K562 (cell line): ENCODE measurements at regions not wholly inside any gene's neighbourhood (a gene's known extent, or its start where the extent isn't known, plus 50 kb on each side); places are given as distances from the start of the nearest gene placed in this dataset.

ENCODE experiments used
- ATAC-seq: fragments of 200-7000 bp; cut with Tn5 transposase; 3 replicates; pipeline ENCODE4 v1.9.1; 2020; ENCODE audit warnings: moderate library complexity
- BruUV-seq: library from RNA; stranded (reverse); fragments of 400-500 nt; replicated peaks from 2 replicates; lab custom pipeline; 2021; lab: Mats Ljungman, UMichigan
- CTCF ChIA-PET: fragments of 300-600 bp; formaldehyde crosslinking; extraction: SDS; loops from one replicate; lab custom pipeline; 2021; ENCODE audit warnings: low intra/inter-chr PET ratio; lab: Yijun Ruan, JAX
- POLR2A ChIA-PET: fragments of 300-600, 350-650 bp; sonication (Branson Sonifier 250); formaldehyde crosslinking; extraction: SDS; loops from one replicate; lab custom pipeline; 2021; ENCODE audit warnings: antibody characterized with exemption, inconsistent platforms; lab: Yijun Ruan, JAX
- DNase-seq, 4 experiments: peaks; one replicate each; pipeline versions ENCODE4 v3.0.0 to v3.0.0-alpha.2; 2011 to 2018; ENCODE audit warnings: low spot score in 3 of 4, mixed read lengths in 3 of 4; ENCODE audit errors: extremely low read depth in 1 of 4
- FAIRE-seq: peaks from 2 replicates; lab custom pipeline; 2011; peaks lifted over from hg19 to GRCh38; lab: Jason Lieb, UNC
- H2AFZ ChIP-seq: 2 replicates; pipeline ENCODE4 v1.6.0; 2011; ENCODE audit warnings: low read depth, low read length, control low read depth, inconsistent platforms
- H3K27ac ChIP-seq: fragments of 200-600 bp; 3 replicates; pipeline ENCODE4 v1.8.0; 2011; ENCODE audit warnings: low read depth, mild to moderate bottlenecking, control low read depth, inconsistent platforms, low read length, moderate library complexity, mixed read lengths; ENCODE audit errors: extremely low read depth
- H3K27me3 ChIP-seq, 2 experiments: fragments of 300-600 bp in 1 of 2; 2 replicates in 1 of 2; 3 replicates in 1 of 2; pipeline versions ENCODE4 v1.6.0 to v1.8.0; 2011; ENCODE audit warnings: inconsistent platforms in 2 of 2, low read length in 2 of 2, mild to moderate bottlenecking in 1 of 2, mixed read lengths in 1 of 2, moderate library complexity in 1 of 2; ENCODE audit not compliant: control insufficient read depth in 2 of 2, insufficient read depth in 2 of 2
- H3K36me3 ChIP-seq: fragments of 300-600 bp; 3 replicates; pipeline ENCODE4 v1.8.0; 2011; ENCODE audit warnings: mild to moderate bottlenecking, low read length, inconsistent platforms; ENCODE audit not compliant: control insufficient read depth, insufficient read depth
- H3K4me1 ChIP-seq, 2 experiments: fragments of 200-600 bp in 1 of 2; replicated peaks in 1 of 2; 2 replicates in 1 of 2; 3 replicates in 1 of 2; pipeline versions ENCODE4 v1.5.1 to v1.8.0; 2011; ENCODE audit warnings: inconsistent platforms in 2 of 2, low read length in 2 of 2, mild to moderate bottlenecking in 1 of 2, mixed read lengths in 1 of 2, moderate library complexity in 1 of 2; ENCODE audit not compliant: control insufficient read depth in 2 of 2, insufficient read depth in 2 of 2
- H3K4me2 ChIP-seq: 2 replicates; pipeline ENCODE4 v1.6.1; 2011; ENCODE audit warnings: low read length, control low read depth, inconsistent platforms, mixed read lengths; ENCODE audit not compliant: insufficient read depth
- H3K4me3 ChIP-seq: fragments of 200-600 bp; sonication (generic), shearing (Covaris generic); 2 replicates; pipeline ENCODE4 v1.5.1; 2016; ENCODE audit warnings: control low read depth, inconsistent platforms
- H3K79me2 ChIP-seq: fragments of 200-600 bp; 3 replicates; pipeline ENCODE4 v1.8.0; 2011; ENCODE audit warnings: low read length, inconsistent platforms; ENCODE audit not compliant: control insufficient read depth, insufficient read depth
- H3K9ac ChIP-seq, 2 experiments: 2 replicates each; pipeline versions ENCODE4 v1.6.0 to v1.6.1; 2011; ENCODE audit warnings: low read depth in 2 of 2, low read length in 2 of 2, control low read depth in 1 of 2, inconsistent platforms in 1 of 2, mild to moderate bottlenecking in 1 of 2, mixed read lengths in 1 of 2; ENCODE audit not compliant: insufficient read depth in 1 of 2
- H3K9me1 ChIP-seq: one replicate; pipeline ENCODE4 v1.6.0; 2011; ENCODE audit warnings: inconsistent platforms, mild to moderate bottlenecking, low read length, moderate library complexity; ENCODE audit not compliant: control insufficient read depth, insufficient read depth
- H3K9me3 ChIP-seq: replicated peaks from 2 replicates; pipeline ENCODE4 v1.5.1; 2011; ENCODE audit warnings: low read depth, low read length, inconsistent platforms; ENCODE audit not compliant: control insufficient read depth, insufficient read depth
- H4K20me1 ChIP-seq: replicated peaks from 2 replicates; pipeline ENCODE4 v1.6.1; 2011; ENCODE audit warnings: low read length, inconsistent platforms, mixed read lengths; ENCODE audit not compliant: control insufficient read depth, insufficient read depth
- CEBPB ChIP-seq: fragments of 450-650 bp; IDR thresholded peaks from 2 replicates; pipeline ENCODE4 v1.6.1; 2016; ENCODE audit warnings: missing genetic modification characterization, missing compliant biosample characterization
- CHD2 ChIP-seq: IDR thresholded peaks from 2 replicates; pipeline ENCODE4 v1.6.1; 2011; ENCODE audit warnings: low read depth, low read length
- EGR1 ChIP-seq: fragments of 450-650 bp; conservative IDR thresholded peaks from 2 replicates; pipeline ENCODE4 v1.6.1; 2017; ENCODE audit warnings: mild to moderate bottlenecking
- ELF1 ChIP-seq: fragments of 200-800 bp; sonication (Bioruptor generic); IDR thresholded peaks from 2 replicates; pipeline ENCODE4 v1.6.1; 2016; ENCODE audit warnings: missing genetic modification characterization, missing compliant biosample characterization
- HSF4 ChIP-seq: fragments of 250-450 bp; sonication (Bioruptor Pico); IDR thresholded peaks from 2 replicates; pipeline ENCODE4 v2.1.2; 2022; ENCODE audit warnings: mild to moderate bottlenecking, moderate library complexity, borderline replicate concordance
- JUN ChIP-seq, 2 experiments: sonication (generic) in 1 of 2; formaldehyde crosslinking in 1 of 2; IDR thresholded peaks; 2 replicates each; pipeline versions ENCODE4 v1.6.1 to v1.8.0; 2012 to 2022; ENCODE audit warnings: borderline replicate concordance in 2 of 2, mild to moderate bottlenecking in 2 of 2, improper control_type of control experiment in 1 of 2, low read depth in 1 of 2, low read length in 1 of 2, missing genetic modification reagents in 1 of 2
- PPARD ChIP-seq: fragments of 250-450 bp; sonication (Bioruptor Pico); IDR thresholded peaks from 2 replicates; pipeline ENCODE4 v1.8.0; 2022; ENCODE audit warnings: inconsistent platforms, mild to moderate bottlenecking, moderate library complexity
- PTRF ChIP-seq: fragments of 450-650 bp; IDR thresholded peaks from 2 replicates; pipeline ENCODE4 v1.6.1; 2016; ENCODE audit warnings: mild to moderate bottlenecking, missing genetic modification characterization, missing compliant biosample characterization
- RFX5 ChIP-seq: IDR thresholded peaks from 2 replicates; pipeline ENCODE4 v1.6.1; 2011; ENCODE audit warnings: low read depth, mild to moderate bottlenecking, improper control_type of control experiment, low read length
- SMAD3 ChIP-seq: fragments of 450-650 bp; formaldehyde crosslinking; conservative IDR thresholded peaks from 2 replicates; pipeline ENCODE4 v1.4.0; 2020; ENCODE audit warnings: mild to moderate bottlenecking
- SNRNP70 ChIP-seq: fragments of 200-400 bp; formaldehyde crosslinking; optimal IDR thresholded peaks from 2 replicates; pipeline ENCODE3; 2017; ENCODE audit warnings: low read depth, low read length
- SPI1 ChIP-seq: IDR thresholded peaks from 2 replicates; pipeline ENCODE4 v1.6.1; 2011; ENCODE audit warnings: low read depth, low read length, control low read depth, borderline replicate concordance
- YY1 ChIP-seq, 3 experiments: IDR thresholded peaks; 2 replicates each; pipeline ENCODE4 v1.6.1; 2011; ENCODE audit warnings: low read length in 2 of 3, mild to moderate bottlenecking in 2 of 3, moderate library complexity in 2 of 3, borderline replicate concordance in 1 of 3, control low read depth in 1 of 3, low read depth in 1 of 3; ENCODE audit not compliant: insufficient read depth in 3 of 3, insufficient replicate concordance in 2 of 3, control insufficient read depth in 1 of 3, insufficient read length in 1 of 3; ENCODE audit errors: extremely low read depth in 1 of 3
- ZKSCAN3 ChIP-seq: fragments of 250-450 bp; sonication (Bioruptor Pico); IDR thresholded peaks from 2 replicates; pipeline ENCODE4 v1.4.0; 2020
- ZNF232 ChIP-seq: sonication (generic); formaldehyde crosslinking; IDR thresholded peaks from 2 replicates; pipeline ENCODE4 v1.8.0; 2022; ENCODE audit warnings: mild to moderate bottlenecking, missing genetic modification reagents
- ZNF41 ChIP-seq: fragments of 250-450 bp; sonication (Bioruptor Pico); conservative IDR thresholded peaks from 2 replicates; pipeline ENCODE4 v1.4.0; 2020; ENCODE audit warnings: mild to moderate bottlenecking
- WGBS: fragments of 100-300 bp; shearing (Covaris generic); methylation state at CpG from one replicate; pipeline ENCODE4 v1.1.6; 2016; ENCODE audit warnings: low coverage, mixed read lengths; ENCODE audit not compliant: insufficient coverage; ENCODE audit errors: missing lambda C conversion rate; 5-methylcytosine and 5-hydroxymethylcytosine counted together
- in situ Hi-C: fragments of 300-500 bp; cut with MboI; formaldehyde crosslinking; loops from 4 replicates; pipeline ENCODE4 v1.15.0; 2018; ENCODE audit warnings: inconsistent platforms, mixed read lengths
- intact Hi-C: fragments of 100-400 bp; cut with micrococcal nuclease; formaldehyde crosslinking; loops from 2 replicates; pipeline ENCODE4 v1.14.2; 2022
- TF ChIP-seq, protein P1 (sequence below): fragments of 250-450 bp; sonication (Bioruptor Pico); IDR thresholded peaks from 2 replicates; pipeline ENCODE4 v1.8.0; 2021; ENCODE audit warnings: mild to moderate bottlenecking, moderate library complexity
- TF ChIP-seq, protein P2 (sequence below): sonication (generic); formaldehyde crosslinking; IDR thresholded peaks from 2 replicates; pipeline ENCODE4 v1.8.1; 2023; ENCODE audit warnings: mild to moderate bottlenecking, missing genetic modification reagents
- TF ChIP-seq, protein P3 (sequence below): sonication (generic); formaldehyde crosslinking; IDR thresholded peaks from 2 replicates; pipeline ENCODE4 v1.8.1; 2023; ENCODE audit warnings: mild to moderate bottlenecking, missing genetic modification reagents, moderate library complexity

DNA sequence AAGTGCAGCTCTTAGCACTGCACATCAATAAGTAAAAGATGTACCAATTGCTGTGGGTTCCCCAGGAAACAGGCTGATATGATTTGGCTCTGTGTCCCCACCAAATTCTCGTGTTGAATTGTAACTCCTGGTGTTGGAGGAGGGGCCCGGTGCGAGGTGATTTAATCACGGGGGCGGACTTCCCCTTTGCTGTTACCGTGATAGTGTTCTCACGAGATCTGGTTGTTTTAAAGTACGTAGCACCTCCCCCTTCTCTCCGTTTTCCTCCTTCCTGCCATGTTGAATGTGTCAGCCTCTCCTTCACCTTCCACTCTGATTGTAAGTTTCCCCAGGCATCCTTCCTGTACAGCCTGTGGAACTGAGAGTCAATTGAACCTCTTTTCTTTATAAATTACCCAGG, 93.2 kb upstream of the ACTBL2 start:
- Histone ChIP-seq H3K9me1 (no peaks in the 10 kb centered on the region), H3K27ac (no peak overlapping the region), H3K27me3 (peaks cover 0 to 5% of the 10 kb centered on the region in 2 experiments; a peak in 1 of 5 replicates), H4K20me1 (no peaks in the 10 kb centered on the region), H3K9me3 (no peaks in the 10 kb centered on the region), H3K4me1 (no peaks in the 10 kb centered on the region), H3K4me2 (peak overlapping the region; percentile 26; the same call in 1 of the 2 replicates), H3K9ac (no peak overlapping the region), H3K4me3 (no peak overlapping the region), H3K36me3 (no peaks in the 10 kb centered on the region), H2AFZ (peak overlapping the region; percentile 73), H3K79me2 (no peaks in the 10 kb centered on the region)
- ATAC-seq (peak; percentile 95), FAIRE-seq (no peak), DNase-seq (peak in 3 of 4 experiments; percentile 9 to 20 (median 14))
- POLR2A ChIA-PET: no interaction called here
- in situ Hi-C loops: no loop called here
- CTCF ChIA-PET: no interaction called here
- intact Hi-C loops: no loop called here
- 0% methylated on average over 9 of the region's 9 CpGs for WGBS
- no TSS peak for BruUV-seq
- no peak for TF ChIP-seq ZNF41 (CRISPR knock-in tag)
- peak; percentile 81 for TF ChIP-seq SPI1
- TF ChIP-seq RFX5: no peak
- TF ChIP-seq, protein P1, sequence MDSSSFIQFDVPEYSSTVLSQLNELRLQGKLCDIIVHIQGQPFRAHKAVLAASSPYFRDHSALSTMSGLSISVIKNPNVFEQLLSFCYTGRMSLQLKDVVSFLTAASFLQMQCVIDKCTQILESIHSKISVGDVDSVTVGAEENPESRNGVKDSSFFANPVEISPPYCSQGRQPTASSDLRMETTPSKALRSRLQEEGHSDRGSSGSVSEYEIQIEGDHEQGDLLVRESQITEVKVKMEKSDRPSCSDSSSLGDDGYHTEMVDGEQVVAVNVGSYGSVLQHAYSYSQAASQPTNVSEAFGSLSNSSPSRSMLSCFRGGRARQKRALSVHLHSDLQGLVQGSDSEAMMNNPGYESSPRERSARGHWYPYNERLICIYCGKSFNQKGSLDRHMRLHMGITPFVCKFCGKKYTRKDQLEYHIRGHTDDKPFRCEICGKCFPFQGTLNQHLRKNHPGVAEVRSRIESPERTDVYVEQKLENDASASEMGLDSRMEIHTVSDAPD (CRISPR knock-in tag): no peak
- TF ChIP-seq JUN (IDR thresholded peaks at IDR 0.05; ENCODE audit: borderline replicate concordance, low read depth, low read length): no peak
- TF ChIP-seq JUN (CRISPR knock-in tag; IDR thresholded peaks at IDR 0.05; ENCODE audit: borderline replicate concordance): no peak
- TF ChIP-seq CHD2: peak; percentile 88
- no peak for TF ChIP-seq PPARD (CRISPR knock-in tag)
- TF ChIP-seq ZKSCAN3 (CRISPR knock-in tag): no peak
- no peak for TF ChIP-seq ELF1
- TF ChIP-seq, protein P2, sequence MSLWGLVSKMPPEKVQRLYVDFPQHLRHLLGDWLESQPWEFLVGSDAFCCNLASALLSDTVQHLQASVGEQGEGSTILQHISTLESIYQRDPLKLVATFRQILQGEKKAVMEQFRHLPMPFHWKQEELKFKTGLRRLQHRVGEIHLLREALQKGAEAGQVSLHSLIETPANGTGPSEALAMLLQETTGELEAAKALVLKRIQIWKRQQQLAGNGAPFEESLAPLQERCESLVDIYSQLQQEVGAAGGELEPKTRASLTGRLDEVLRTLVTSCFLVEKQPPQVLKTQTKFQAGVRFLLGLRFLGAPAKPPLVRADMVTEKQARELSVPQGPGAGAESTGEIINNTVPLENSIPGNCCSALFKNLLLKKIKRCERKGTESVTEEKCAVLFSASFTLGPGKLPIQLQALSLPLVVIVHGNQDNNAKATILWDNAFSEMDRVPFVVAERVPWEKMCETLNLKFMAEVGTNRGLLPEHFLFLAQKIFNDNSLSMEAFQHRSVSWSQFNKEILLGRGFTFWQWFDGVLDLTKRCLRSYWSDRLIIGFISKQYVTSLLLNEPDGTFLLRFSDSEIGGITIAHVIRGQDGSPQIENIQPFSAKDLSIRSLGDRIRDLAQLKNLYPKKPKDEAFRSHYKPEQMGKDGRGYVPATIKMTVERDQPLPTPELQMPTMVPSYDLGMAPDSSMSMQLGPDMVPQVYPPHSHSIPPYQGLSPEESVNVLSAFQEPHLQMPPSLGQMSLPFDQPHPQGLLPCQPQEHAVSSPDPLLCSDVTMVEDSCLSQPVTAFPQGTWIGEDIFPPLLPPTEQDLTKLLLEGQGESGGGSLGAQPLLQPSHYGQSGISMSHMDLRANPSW (CRISPR knock-in tag): no peak
- TF ChIP-seq EGR1: peak; percentile 32; the same call in 1 of the 2 replicates
- TF ChIP-seq, protein P3, sequence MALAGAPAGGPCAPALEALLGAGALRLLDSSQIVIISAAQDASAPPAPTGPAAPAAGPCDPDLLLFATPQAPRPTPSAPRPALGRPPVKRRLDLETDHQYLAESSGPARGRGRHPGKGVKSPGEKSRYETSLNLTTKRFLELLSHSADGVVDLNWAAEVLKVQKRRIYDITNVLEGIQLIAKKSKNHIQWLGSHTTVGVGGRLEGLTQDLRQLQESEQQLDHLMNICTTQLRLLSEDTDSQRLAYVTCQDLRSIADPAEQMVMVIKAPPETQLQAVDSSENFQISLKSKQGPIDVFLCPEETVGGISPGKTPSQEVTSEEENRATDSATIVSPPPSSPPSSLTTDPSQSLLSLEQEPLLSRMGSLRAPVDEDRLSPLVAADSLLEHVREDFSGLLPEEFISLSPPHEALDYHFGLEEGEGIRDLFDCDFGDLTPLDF (CRISPR knock-in tag): no peak
- no peak for TF ChIP-seq HSF4 (CRISPR knock-in tag)
- TF ChIP-seq ZNF232: no peak
- TF ChIP-seq SMAD3 (CRISPR knock-in tag): no peak
- TF ChIP-seq SNRNP70: no peak
- no peak for TF ChIP-seq PTRF (tag)
- TF ChIP-seq CEBPB (tag): no peak
- peak in 1 of 3 experiments; percentile 11 for TF ChIP-seq YY1 (IDR thresholded peaks at IDR 0.05; ENCODE audit: borderline replicate concordance in 1 of 3, control insufficient read depth in 1 of 3, extremely low read depth in 1 of 3, insufficient read depth in 3 of 3, insufficient read length in 1 of 3, insufficient replicate concordance in 2 of 3, low read depth in 1 of 3, low read length in 2 of 3)
